HG03025 (cell line): ENCODE measurements at regions not wholly inside any gene's neighbourhood (a gene's known extent, or its start where the extent isn't known, plus 50 kb on each side); places are given as distances from the start of the nearest gene placed in this dataset.
"Not testable (repeated sequence)": the region's sequence is repeated elsewhere in the genome, so short reads cannot be mapped to it uniquely, and the experiment has no call there.

Source experiments
- ATAC-seq: cut with Tn5 transposase; IDR thresholded peaks from one replicate; pipeline ENCODE4 v1.9.1; 2021; ENCODE audit warnings: mild to moderate bottlenecking, moderate library complexity; ENCODE audit not compliant: unreplicated experiment, low FRiP score

GRCh38 chr12:92987362-92987761 lies 58.3 kb upstream of the EEA1 start:
- peak; percentile 35 for ATAC-seq

- ATAC-seq: peak; percentile 78
These were observed 58.9 kb upstream of the EEA1 start for GRCh38 chr12:92987846-92988621.

- ATAC-seq: no peak
These were observed 59.6 kb upstream of the EEA1 start for GRCh38 chr12:92988622-92989130.

GRCh38 chr12:92989715-92990484 lies 60.8 kb upstream of the EEA1 start:
- no peak for ATAC-seq

GRCh38 chr12:92991134-92991533 lies 62.0 kb upstream of the EEA1 start:
- ATAC-seq: no peak

- no peak for ATAC-seq
These were observed 62.9 kb upstream of the EEA1 start for GRCh38 chr12:92992041-92992440.

- no peak for ATAC-seq
These were observed 64.2 kb upstream of the EEA1 start for GRCh38 chr12:92993259-92993658.

- ATAC-seq: peak; percentile 83
These were observed 66.3 kb upstream of the EEA1 start for GRCh38 chr12:92995258-92995903.

GRCh38 chr12:93000026-93000425 lies 70.9 kb upstream of the EEA1 start:
- ATAC-seq: no peak

GRCh38 chr12:93001407-93001806 lies 72.3 kb upstream of the EEA1 start:
- no peak for ATAC-seq

GRCh38 chr12:93002293-93003054 lies 73.4 kb upstream of the EEA1 start:
- no peak for ATAC-seq

GRCh38 chr12:93003531-93004239 lies 74.6 kb upstream of the EEA1 start:
- no peak for ATAC-seq

GRCh38 chr12:93005928-93006392 lies 76.9 kb upstream of the EEA1 start:
- no peak for ATAC-seq

GRCh38 chr12:93006471-93007208 lies 77.5 kb upstream of the EEA1 start:
- no peak for ATAC-seq

GRCh38 chr12:93007544-93007943 lies 78.4 kb upstream of the EEA1 start:
- no peak for ATAC-seq

GRCh38 chr12:93008044-93008778 lies 79.1 kb upstream of the EEA1 start:
- ATAC-seq: peak; percentile 81

- ATAC-seq: not testable (repeated sequence)
These were observed 79.8 kb upstream of the EEA1 start for GRCh38 chr12:93008880-93009279.

- no peak for ATAC-seq
These were observed 80.4 kb upstream of the EEA1 start for GRCh38 chr12:93009533-93009932.
